ENCODE measurements at regions not wholly inside any gene's neighbourhood (a gene's known extent, or its start where the extent isn't known, plus 50 kb on each side); places are given as distances from the start of the nearest gene placed in this dataset.

DNA sequence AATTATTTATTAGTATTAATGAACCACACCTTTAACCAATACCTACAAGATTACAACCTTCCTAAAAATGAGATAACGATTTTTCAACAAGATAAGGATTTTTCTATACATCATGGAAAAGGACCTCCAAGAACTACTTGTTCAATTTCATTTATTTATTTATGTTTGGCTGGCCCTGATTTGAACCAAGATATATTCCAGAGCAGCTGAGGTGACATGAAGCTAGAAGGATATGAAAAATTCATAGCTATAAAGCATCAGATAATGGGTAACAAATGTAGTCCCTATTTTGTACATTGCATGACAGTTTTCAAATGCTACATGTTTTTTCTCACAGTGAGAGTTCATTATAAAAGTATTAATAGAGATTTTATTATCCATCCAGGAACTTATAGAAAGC is 798.5 kb upstream of the ARRDC3 start (continued):
- TF ChIP-seq, protein P1, sequence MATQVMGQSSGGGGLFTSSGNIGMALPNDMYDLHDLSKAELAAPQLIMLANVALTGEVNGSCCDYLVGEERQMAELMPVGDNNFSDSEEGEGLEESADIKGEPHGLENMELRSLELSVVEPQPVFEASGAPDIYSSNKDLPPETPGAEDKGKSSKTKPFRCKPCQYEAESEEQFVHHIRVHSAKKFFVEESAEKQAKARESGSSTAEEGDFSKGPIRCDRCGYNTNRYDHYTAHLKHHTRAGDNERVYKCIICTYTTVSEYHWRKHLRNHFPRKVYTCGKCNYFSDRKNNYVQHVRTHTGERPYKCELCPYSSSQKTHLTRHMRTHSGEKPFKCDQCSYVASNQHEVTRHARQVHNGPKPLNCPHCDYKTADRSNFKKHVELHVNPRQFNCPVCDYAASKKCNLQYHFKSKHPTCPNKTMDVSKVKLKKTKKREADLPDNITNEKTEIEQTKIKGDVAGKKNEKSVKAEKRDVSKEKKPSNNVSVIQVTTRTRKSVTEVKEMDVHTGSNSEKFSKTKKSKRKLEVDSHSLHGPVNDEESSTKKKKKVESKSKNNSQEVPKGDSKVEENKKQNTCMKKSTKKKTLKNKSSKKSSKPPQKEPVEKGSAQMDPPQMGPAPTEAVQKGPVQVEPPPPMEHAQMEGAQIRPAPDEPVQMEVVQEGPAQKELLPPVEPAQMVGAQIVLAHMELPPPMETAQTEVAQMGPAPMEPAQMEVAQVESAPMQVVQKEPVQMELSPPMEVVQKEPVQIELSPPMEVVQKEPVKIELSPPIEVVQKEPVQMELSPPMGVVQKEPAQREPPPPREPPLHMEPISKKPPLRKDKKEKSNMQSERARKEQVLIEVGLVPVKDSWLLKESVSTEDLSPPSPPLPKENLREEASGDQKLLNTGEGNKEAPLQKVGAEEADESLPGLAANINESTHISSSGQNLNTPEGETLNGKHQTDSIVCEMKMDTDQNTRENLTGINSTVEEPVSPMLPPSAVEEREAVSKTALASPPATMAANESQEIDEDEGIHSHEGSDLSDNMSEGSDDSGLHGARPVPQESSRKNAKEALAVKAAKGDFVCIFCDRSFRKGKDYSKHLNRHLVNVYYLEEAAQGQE (IDR thresholded peaks at IDR 0.05; ENCODE audit: unreplicated experiment): no peak

DNA sequence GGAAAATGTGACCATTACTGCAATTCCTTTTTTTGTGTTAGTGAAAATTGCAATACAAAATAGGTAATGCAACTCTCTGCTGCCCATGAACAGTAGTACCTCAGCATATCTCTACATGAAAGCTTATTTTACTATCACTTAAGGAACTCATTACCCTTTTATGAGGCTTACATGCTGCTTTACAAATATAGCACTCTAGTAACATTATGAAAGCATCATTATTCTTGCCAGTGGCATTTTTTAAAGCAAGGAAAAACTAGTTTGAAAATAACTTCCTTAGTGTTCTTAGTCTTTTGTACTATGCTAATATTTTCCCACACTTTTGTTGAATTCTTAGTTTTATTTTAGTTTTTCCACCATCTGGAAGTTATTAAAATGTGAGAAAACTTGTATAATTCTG is 797.3 kb upstream of the ARRDC3 start:
- Histone ChIP-seq H4K20me1 (replicated peaks; ENCODE audit: insufficient read depth) (no peaks in the 10 kb centered on the region), H3K27me3 (ENCODE audit: insufficient read depth) (no peaks in the 10 kb centered on the region), H3K9me2 (ENCODE audit: insufficient read depth) (no peaks in the 10 kb centered on the region), H3F3A (replicated peaks; ENCODE audit: low read depth) (no peaks in the 10 kb centered on the region), H3K36me3 (ENCODE audit: insufficient read depth) (no peaks in the 10 kb centered on the region), H3K4me1 (ENCODE audit: insufficient read depth) (no peaks in the 10 kb centered on the region), H3K79me2 (replicated peaks; ENCODE audit: insufficient read depth) (no peaks in the 10 kb centered on the region), H2AFZ (no peak overlapping the region), H3K27ac (ENCODE audit: low read depth) (no peak overlapping the region), H3K4me2 (no peak overlapping the region), H3K4me3 (no peak overlapping the region)
- H3K4me3 Mint-ChIP-seq: no peak overlapping the region
- H3K27me3 Mint-ChIP-seq (ENCODE audit: insufficient read depth, low read depth, poor library complexity): no peaks in the 10 kb centered on the region
- H3K36me3 Mint-ChIP-seq (ENCODE audit: low read depth): no peaks in the 10 kb centered on the region
- DNase-seq (ENCODE audit: low spot score) (no peak), ATAC-seq (no peak)
- no peaks in the 10 kb centered on the region for H3K9me3 Mint-ChIP-seq
- H3K27ac Mint-ChIP-seq: no peak overlapping the region
- no peaks in the 10 kb centered on the region for H3K4me1 Mint-ChIP-seq
- TF ChIP-seq JUNB (IDR thresholded peaks at IDR 0.05; ENCODE audit: unreplicated experiment): no peak
- TF ChIP-seq POLR2AphosphoS5 (IDR thresholded peaks at IDR 0.05; ENCODE audit: low read depth): no peak
- TF ChIP-seq, protein P2, sequence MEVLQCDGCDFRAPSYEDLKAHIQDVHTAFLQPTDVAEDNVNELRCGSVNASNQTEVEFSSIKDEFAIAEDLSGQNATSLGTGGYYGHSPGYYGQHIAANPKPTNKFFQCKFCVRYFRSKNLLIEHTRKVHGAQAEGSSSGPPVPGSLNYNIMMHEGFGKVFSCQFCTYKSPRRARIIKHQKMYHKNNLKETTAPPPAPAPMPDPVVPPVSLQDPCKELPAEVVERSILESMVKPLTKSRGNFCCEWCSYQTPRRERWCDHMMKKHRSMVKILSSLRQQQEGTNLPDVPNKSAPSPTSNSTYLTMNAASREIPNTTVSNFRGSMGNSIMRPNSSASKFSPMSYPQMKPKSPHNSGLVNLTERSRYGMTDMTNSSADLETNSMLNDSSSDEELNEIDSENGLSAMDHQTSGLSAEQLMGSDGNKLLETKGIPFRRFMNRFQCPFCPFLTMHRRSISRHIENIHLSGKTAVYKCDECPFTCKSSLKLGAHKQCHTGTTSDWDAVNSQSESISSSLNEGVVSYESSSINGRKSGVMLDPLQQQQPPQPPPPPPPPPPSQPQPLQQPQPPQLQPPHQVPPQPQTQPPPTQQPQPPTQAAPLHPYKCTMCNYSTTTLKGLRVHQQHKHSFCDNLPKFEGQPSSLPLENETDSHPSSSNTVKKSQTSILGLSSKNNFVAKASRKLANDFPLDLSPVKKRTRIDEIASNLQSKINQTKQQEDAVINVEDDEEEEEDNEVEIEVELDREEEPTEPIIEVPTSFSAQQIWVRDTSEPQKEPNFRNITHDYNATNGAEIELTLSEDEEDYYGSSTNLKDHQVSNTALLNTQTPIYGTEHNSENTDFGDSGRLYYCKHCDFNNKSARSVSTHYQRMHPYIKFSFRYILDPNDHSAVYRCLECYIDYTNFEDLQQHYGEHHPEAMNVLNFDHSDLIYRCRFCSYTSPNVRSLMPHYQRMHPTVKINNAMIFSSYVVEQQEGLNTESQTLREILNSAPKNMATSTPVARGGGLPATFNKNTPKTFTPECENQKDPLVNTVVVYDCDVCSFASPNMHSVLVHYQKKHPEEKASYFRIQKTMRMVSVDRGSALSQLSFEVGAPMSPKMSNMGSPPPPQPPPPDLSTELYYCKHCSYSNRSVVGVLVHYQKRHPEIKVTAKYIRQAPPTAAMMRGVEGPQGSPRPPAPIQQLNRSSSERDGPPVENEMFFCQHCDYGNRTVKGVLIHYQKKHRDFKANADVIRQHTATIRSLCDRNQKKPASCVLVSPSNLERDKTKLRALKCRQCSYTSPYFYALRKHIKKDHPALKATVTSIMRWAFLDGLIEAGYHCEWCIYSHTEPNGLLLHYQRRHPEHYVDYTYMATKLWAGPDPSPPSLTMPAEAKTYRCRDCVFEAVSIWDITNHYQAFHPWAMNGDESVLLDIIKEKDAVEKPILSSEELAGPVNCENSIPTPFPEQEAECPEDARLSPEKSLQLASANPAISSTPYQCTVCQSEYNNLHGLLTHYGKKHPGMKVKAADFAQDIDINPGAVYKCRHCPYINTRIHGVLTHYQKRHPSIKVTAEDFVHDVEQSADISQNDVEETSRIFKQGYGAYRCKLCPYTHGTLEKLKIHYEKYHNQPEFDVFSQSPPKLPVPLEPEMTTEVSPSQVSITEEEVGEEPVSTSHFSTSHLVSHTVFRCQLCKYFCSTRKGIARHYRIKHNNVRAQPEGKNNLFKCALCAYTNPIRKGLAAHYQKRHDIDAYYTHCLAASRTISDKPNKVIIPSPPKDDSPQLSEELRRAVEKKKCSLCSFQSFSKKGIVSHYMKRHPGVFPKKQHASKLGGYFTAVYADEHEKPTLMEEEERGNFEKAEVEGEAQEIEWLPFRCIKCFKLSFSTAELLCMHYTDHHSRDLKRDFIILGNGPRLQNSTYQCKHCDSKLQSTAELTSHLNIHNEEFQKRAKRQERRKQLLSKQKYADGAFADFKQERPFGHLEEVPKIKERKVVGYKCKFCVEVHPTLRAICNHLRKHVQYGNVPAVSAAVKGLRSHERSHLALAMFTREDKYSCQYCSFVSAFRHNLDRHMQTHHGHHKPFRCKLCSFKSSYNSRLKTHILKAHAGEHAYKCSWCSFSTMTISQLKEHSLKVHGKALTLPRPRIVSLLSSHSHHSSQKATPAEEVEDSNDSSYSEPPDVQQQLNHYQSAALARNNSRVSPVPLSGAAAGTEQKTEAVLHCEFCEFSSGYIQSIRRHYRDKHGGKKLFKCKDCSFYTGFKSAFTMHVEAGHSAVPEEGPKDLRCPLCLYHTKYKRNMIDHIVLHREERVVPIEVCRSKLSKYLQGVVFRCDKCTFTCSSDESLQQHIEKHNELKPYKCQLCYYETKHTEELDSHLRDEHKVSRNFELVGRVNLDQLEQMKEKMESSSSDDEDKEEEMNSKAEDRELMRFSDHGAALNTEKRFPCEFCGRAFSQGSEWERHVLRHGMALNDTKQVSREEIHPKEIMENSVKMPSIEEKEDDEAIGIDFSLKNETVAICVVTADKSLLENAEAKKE (CRISPR knock-in tag; IDR thresholded peaks at IDR 0.05): no peak
- TF ChIP-seq, protein P3, sequence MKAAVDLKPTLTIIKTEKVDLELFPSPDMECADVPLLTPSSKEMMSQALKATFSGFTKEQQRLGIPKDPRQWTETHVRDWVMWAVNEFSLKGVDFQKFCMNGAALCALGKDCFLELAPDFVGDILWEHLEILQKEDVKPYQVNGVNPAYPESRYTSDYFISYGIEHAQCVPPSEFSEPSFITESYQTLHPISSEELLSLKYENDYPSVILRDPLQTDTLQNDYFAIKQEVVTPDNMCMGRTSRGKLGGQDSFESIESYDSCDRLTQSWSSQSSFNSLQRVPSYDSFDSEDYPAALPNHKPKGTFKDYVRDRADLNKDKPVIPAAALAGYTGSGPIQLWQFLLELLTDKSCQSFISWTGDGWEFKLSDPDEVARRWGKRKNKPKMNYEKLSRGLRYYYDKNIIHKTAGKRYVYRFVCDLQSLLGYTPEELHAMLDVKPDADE (IDR thresholded peaks at IDR 0.05): no peak
- no peak for TF ChIP-seq CREB1 (CRISPR knock-in tag; IDR thresholded peaks at IDR 0.05; ENCODE audit: low read depth)
- TF ChIP-seq, protein P1 (IDR thresholded peaks at IDR 0.05; ENCODE audit: unreplicated experiment): no peak
- TF ChIP-seq, protein P4, sequence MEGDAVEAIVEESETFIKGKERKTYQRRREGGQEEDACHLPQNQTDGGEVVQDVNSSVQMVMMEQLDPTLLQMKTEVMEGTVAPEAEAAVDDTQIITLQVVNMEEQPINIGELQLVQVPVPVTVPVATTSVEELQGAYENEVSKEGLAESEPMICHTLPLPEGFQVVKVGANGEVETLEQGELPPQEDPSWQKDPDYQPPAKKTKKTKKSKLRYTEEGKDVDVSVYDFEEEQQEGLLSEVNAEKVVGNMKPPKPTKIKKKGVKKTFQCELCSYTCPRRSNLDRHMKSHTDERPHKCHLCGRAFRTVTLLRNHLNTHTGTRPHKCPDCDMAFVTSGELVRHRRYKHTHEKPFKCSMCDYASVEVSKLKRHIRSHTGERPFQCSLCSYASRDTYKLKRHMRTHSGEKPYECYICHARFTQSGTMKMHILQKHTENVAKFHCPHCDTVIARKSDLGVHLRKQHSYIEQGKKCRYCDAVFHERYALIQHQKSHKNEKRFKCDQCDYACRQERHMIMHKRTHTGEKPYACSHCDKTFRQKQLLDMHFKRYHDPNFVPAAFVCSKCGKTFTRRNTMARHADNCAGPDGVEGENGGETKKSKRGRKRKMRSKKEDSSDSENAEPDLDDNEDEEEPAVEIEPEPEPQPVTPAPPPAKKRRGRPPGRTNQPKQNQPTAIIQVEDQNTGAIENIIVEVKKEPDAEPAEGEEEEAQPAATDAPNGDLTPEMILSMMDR (conservative IDR thresholded peaks at IDR 0.05; ENCODE audit: low read depth in 2 of 2): no peak
- TF ChIP-seq EZH2phosphoT487 (IDR thresholded peaks at IDR 0.05; ENCODE audit: unreplicated experiment): no peak
- no peak for TF ChIP-seq EZH2 (IDR thresholded peaks at IDR 0.05; ENCODE audit: low read depth, unreplicated experiment)

Data from GM23338 (cell line).